Parathyroid adenoma (tissue), 2 donors: ENCODE measurements at regions not wholly inside any gene's neighbourhood (a gene's known extent, or its start where the extent isn't known, plus 50 kb on each side); places are given as distances from the start of the nearest gene placed in this dataset.

Experiments used
- H2AFZ ChIP-seq: fragments of 300-600 bp; sonication (generic); one replicate; pipeline ENCODE4 v1.7.0; 2017; ENCODE audit warnings: antibody characterized with exemption, mild to moderate bottlenecking
- H3K27ac ChIP-seq: fragments of 300-600 bp; sonication (generic); one replicate; pipeline ENCODE4 v1.7.0; 2017
- H3K27me3 ChIP-seq: fragments of 300-600 bp; sonication (generic); one replicate; pipeline ENCODE4 v1.7.0; 2017; ENCODE audit warnings: low read length; ENCODE audit not compliant: control insufficient read depth, insufficient read depth
- H3K36me3 ChIP-seq: fragments of 300-600 bp; sonication (generic); one replicate; pipeline ENCODE4 v1.7.0; 2017; ENCODE audit warnings: low read length; ENCODE audit not compliant: control insufficient read depth, insufficient read depth
- H3K4me1 ChIP-seq: fragments of 300-600 bp; sonication (generic); one replicate; pipeline ENCODE4 v1.7.0; 2017; ENCODE audit warnings: control low read depth
- H3K4me2 ChIP-seq: fragments of 300-600 bp; sonication (generic); one replicate; pipeline ENCODE4 v1.7.0; 2017; ENCODE audit warnings: low read length
- H3K4me3 ChIP-seq: fragments of 300-600 bp; sonication (generic); one replicate; pipeline ENCODE4 v1.7.0; 2017; ENCODE audit warnings: low read depth, low read length
- H3K79me2 ChIP-seq: fragments of 300-600 bp; sonication (generic); one replicate; pipeline ENCODE4 v1.7.0; 2017; ENCODE audit warnings: control low read depth
- H3K9ac ChIP-seq: fragments of 300-600 bp; sonication (generic); one replicate; pipeline ENCODE4 v1.7.0; 2017; ENCODE audit warnings: mild to moderate bottlenecking
- H3K9me3 ChIP-seq: fragments of 300-600 bp; sonication (generic); one replicate; pipeline ENCODE4 v1.7.0; 2017; ENCODE audit warnings: low read length; ENCODE audit not compliant: control insufficient read depth
- CTCF ChIP-seq: fragments of 300-600 bp; sonication (generic); IDR thresholded peaks from one replicate; pipeline ENCODE4 v1.7.0; 2017; ENCODE audit warnings: antibody characterized with exemption, mild to moderate bottlenecking
- donor health status: primary hyperparathyroidism.

DNA sequence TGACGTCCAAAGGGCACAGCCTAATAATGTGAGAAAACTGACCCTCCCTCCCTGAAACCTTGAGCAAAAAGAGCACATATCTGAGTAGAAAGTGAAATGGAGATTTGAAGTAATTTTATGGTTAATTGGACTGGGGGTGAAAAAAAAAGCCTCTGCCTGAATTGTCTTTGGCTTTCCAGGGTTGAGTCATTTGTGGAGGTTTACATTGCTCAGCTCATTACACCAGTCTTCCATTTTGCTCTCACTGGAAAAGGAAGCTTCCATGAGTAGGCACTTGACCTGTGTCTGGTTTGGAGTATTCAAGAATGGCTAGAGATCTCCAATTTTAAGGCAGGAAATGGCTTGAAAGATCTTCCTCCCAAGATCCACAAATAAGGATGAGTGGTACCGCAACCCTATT, 273.9 kb downstream of the PDCD6IP start:
- no peaks in the 10 kb centered on the region for H3K9me3 ChIP-seq
- no peak overlapping the region for H3K27ac ChIP-seq
- H2AFZ ChIP-seq: no peak overlapping the region
- H3K79me2 ChIP-seq: no peaks in the 10 kb centered on the region
- H3K4me1 ChIP-seq: no peaks in the 10 kb centered on the region
- H3K36me3 ChIP-seq: no peaks in the 10 kb centered on the region
- no peak overlapping the region for H3K4me2 ChIP-seq
- no peak for TF ChIP-seq CTCF
- H3K9ac ChIP-seq: no peak overlapping the region
- H3K27me3 ChIP-seq: no peaks in the 10 kb centered on the region
- H3K4me3 ChIP-seq: no peak overlapping the region

- Histone ChIP-seq H3K4me2 (no peak overlapping the region), H3K27me3 (no peaks in the 10 kb centered on the region), H3K27ac (no peak overlapping the region), H2AFZ (no peak overlapping the region), H3K79me2 (no peaks in the 10 kb centered on the region), H3K36me3 (no peaks in the 10 kb centered on the region), H3K9me3 (no peaks in the 10 kb centered on the region), H3K4me3 (no peak overlapping the region), H3K4me1 (no peaks in the 10 kb centered on the region), H3K9ac (no peak overlapping the region)
- TF ChIP-seq CTCF: no peak
Observed at GRCh38 chr3:34073111-34073510, 274.7 kb downstream of the PDCD6IP start.

DNA sequence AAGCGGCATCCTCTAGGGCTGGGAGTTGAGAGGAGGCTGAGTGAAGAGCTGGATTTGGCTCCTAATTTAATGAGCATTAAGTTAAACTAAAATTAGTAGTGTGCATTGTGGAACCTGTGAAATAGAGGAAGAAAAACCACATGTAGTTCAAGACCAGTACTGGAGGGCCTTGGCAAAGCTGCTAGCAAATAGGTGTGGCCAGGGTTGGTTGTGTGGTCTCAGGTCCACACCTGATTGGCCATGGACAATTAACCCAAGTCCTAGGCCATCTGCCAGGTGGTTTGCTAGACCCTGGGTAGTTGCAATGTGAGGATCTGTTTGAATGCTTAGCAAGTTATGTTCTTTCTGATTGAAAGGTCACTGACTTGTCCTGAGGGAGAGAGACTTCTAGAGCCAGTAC, 275.5 kb downstream of the PDCD6IP start:
- H3K4me1 ChIP-seq: no peaks in the 10 kb centered on the region
- no peak for TF ChIP-seq CTCF

DNA sequence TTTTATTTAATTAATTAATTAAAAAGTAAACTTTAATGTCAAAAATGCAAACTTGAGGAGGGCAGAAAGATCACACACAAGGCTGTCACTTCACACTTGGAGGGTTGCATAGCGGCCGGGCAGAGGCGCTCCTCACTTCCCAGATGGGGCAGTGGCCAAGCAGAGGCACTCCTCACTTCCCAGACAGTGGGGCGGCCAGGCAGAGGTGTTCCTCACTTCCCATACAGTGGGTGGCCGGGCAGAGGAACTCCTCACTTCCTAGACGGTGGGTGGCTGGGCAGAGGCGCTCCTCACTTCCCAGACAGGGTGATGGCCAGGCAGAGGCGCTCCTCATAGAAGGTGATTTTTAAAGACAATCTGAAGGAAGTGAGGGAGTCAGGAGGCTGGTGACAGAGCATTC, 277.5 kb downstream of the PDCD6IP start:
- Histone ChIP-seq H3K27ac (no peak overlapping the region), H3K4me3 (no peak overlapping the region), H3K4me1 (no peaks in the 10 kb centered on the region), H3K4me2 (no peak overlapping the region), H2AFZ (no peak overlapping the region), H3K9ac (no peak overlapping the region), H3K9me3 (no peaks in the 10 kb centered on the region), H3K79me2 (no peaks in the 10 kb centered on the region), H3K36me3 (no peaks in the 10 kb centered on the region), H3K27me3 (no peaks in the 10 kb centered on the region)
- TF ChIP-seq CTCF: no peak

More for the DNA sequence above, 275.5 kb downstream of the PDCD6IP start:
- H3K79me2 ChIP-seq: no peaks in the 10 kb centered on the region
- H3K36me3 ChIP-seq: no peaks in the 10 kb centered on the region
- H3K9ac ChIP-seq: no peak overlapping the region
- no peak overlapping the region for H3K4me2 ChIP-seq
- no peaks in the 10 kb centered on the region for H3K27me3 ChIP-seq
- no peaks in the 10 kb centered on the region for H3K9me3 ChIP-seq
- H3K4me3 ChIP-seq: no peak overlapping the region
- no peak overlapping the region for H2AFZ ChIP-seq
- no peak overlapping the region for H3K27ac ChIP-seq

DNA sequence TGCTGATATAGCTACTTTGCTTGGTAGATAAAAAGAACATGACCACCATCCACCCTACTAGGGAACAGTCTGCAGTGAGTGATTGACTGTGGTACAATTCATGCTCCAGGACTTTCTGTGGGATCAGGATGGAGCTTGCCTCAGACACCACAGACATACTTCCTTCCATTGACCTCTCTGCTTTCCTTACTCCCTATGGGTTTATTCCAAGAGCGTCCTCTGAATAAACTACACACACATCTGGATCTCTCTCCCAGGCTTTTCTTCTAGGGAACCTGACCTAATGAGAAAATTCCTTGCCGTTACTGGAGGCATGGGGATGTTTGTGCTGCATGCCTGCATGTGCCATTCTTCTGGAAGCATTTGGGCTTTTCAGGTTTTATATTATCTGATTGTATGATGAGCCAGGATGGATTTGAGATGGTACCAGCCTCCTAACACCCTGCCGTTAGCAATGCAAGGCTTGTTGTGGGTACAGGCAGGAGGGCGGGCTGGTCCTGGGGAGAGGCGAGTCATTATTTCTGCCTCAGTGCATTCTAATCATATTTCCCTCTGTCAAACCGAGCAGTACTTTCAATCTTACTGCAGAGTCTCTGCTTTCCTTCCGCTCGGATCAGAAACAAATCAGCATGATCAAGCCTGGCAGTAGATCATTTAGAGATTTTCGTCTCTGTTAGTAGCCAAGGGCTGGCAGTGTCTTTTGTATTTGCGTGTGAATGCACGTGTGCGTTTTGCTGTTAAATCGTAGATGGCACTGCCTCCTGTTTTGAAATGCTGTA, 279.2 kb downstream of the PDCD6IP start:
- H3K36me3 ChIP-seq: no peaks in the 10 kb centered on the region
- no peaks in the 10 kb centered on the region for H3K4me1 ChIP-seq
- TF ChIP-seq CTCF: no peak
- H3K9ac ChIP-seq: no peak overlapping the region
- H3K4me2 ChIP-seq: no peak overlapping the region
- H3K27me3 ChIP-seq: no peaks in the 10 kb centered on the region
- H3K79me2 ChIP-seq: no peaks in the 10 kb centered on the region
- no peak overlapping the region for H3K4me3 ChIP-seq
- no peaks in the 10 kb centered on the region for H3K9me3 ChIP-seq
- no peak overlapping the region for H3K27ac ChIP-seq
- peak overlapping the region; percentile 15 for H2AFZ ChIP-seq
